GM12874 (cell line): ENCODE measurements at regions not wholly inside any gene's neighbourhood (a gene's known extent, or its start where the extent isn't known, plus 50 kb on each side); places are given as distances from the start of the nearest gene placed in this dataset.
A peak's percentile ranks its signal among the peaks of the same experiment; 100 is the strongest.

Source experiments
- TF ChIP-seq, protein P1 (sequence below): IDR thresholded peaks from 2 replicates; pipeline ENCODE4 v1.5.1; 2011; ENCODE audit warnings: low read depth, mild to moderate bottlenecking, control low read depth, low read length, moderate library complexity; ENCODE audit not compliant: insufficient read depth

GRCh38 chr22:22417495-22418162 is 90.9 kb downstream of the ZNF280B start:
- TF ChIP-seq, protein P1, sequence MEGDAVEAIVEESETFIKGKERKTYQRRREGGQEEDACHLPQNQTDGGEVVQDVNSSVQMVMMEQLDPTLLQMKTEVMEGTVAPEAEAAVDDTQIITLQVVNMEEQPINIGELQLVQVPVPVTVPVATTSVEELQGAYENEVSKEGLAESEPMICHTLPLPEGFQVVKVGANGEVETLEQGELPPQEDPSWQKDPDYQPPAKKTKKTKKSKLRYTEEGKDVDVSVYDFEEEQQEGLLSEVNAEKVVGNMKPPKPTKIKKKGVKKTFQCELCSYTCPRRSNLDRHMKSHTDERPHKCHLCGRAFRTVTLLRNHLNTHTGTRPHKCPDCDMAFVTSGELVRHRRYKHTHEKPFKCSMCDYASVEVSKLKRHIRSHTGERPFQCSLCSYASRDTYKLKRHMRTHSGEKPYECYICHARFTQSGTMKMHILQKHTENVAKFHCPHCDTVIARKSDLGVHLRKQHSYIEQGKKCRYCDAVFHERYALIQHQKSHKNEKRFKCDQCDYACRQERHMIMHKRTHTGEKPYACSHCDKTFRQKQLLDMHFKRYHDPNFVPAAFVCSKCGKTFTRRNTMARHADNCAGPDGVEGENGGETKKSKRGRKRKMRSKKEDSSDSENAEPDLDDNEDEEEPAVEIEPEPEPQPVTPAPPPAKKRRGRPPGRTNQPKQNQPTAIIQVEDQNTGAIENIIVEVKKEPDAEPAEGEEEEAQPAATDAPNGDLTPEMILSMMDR, result no peak

DNA sequence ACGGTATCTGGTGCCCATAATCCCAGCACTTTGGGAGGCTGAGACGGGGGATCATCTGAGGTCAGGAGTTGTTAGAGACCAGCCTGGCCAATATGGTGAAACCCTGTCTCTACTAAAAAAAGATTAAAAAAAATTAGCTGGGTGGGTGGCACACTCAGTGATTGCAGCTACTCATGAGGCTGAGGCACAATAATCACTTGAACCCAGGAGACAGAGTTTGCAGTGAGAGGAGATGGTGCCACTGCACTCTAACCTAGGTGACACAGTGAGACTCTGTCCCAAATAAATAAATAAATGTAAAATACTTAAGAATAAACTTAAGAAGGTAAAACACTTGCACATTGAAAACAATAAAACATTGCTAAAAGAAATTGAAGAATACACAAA is 90.4 kb downstream of the ZNF280B start:
- TF ChIP-seq, protein P1, result no peak

DNA sequence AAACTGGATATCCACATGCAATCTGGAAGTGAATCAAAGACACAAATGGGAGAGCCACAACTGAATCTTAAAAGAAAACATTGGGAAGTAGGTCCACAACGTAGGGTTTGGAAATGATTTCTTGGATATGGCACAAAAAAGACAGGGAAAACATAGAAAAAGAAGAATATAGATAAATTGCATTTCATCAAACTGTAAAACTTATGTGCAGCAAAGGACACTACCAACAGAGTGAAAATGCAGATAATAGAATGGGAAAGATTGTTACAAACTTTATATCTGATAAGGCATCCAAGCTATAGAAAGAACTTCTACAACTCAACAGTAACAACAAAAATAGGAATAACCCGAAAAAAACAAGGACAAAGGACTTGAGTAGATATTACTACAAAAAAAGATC is 89.6 kb downstream of the ZNF280B start:
- TF ChIP-seq, protein P1, result no peak

DNA sequence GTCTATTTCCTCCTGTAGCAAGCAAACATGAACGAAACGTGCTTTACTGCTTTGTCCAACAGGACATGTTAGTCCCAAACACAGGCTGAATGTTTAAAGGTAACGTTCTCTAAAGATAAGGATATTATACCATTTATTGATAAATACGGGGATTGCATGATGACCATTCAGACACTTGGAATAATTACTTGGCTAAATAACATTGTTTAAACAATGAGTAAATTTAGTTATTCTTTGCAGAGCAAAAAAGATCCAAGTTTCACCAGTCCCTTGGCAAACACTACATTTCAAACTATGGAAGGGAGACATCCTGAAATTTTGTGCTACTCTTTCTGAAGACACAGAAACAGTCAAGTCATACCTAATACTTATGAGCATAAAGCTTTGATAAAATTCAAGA is 88.0 kb downstream of the ZNF280B start:
- TF ChIP-seq, protein P1, result no peak

- TF ChIP-seq, protein P1, result no peak
Measured at GRCh38 chr22:22421392-22421791, 87.2 kb downstream of the ZNF280B start.

DNA sequence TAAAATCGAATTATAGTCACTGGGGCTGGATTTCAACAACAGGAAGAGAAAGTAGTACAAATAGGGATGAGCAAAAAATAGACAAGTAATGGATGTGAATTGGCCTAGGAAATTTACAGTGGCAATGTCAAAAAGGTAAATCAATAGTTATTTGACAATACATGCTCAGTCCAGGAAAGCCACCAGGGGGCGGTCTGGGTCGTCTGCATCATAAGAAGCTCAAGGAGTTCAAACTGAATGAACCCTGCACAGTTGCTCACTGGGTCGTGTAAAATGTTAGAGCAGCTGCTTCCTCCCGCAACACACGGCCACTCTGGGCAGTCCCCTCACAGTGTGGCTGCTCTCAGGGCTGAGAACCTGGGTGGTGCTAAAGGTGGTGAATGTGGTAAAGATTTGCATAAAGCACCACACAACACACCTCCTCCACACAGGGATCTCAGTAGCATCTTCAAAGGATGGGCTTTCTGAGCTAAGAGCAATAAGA is 85.9 kb downstream of the ZNF280B start:
- TF ChIP-seq, protein P1, result peak; percentile 84

DNA sequence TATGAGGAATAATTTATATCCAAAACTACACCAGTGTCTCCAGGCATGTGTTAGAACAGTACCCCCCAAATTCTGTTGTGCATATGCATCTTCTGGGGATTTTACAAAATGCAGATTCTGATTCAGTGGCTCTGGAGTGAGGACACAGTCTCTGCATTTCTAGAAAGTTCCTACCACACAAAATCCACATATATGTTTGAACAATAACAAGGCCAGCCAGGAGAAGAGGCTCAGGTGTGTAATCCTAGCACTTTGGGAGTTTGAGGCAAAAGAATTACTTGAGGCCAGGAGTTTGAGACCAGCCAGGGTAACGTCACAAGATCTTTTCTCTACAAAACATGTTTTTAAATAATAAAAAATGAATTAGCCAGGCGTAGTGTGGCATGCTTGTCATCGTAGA is 84.9 kb downstream of the ZNF280B start:
- TF ChIP-seq, protein P1, result no peak
